ENCODE measurements at regions not wholly inside any gene's neighbourhood (a gene's known extent, or its start where the extent isn't known, plus 50 kb on each side); places are given as distances from the start of the nearest gene placed in this dataset.

- no peak for DNase-seq (ENCODE audit: extremely low read depth, low read depth)
- TF ChIP-seq, protein P1, sequence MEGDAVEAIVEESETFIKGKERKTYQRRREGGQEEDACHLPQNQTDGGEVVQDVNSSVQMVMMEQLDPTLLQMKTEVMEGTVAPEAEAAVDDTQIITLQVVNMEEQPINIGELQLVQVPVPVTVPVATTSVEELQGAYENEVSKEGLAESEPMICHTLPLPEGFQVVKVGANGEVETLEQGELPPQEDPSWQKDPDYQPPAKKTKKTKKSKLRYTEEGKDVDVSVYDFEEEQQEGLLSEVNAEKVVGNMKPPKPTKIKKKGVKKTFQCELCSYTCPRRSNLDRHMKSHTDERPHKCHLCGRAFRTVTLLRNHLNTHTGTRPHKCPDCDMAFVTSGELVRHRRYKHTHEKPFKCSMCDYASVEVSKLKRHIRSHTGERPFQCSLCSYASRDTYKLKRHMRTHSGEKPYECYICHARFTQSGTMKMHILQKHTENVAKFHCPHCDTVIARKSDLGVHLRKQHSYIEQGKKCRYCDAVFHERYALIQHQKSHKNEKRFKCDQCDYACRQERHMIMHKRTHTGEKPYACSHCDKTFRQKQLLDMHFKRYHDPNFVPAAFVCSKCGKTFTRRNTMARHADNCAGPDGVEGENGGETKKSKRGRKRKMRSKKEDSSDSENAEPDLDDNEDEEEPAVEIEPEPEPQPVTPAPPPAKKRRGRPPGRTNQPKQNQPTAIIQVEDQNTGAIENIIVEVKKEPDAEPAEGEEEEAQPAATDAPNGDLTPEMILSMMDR (IDR thresholded peaks at IDR 0.05; ENCODE audit: low read depth, low read length, missing control alignments), result no peak
- H3K4me3 ChIP-seq (replicated peaks; ENCODE audit: low read depth, low read length), result no peak overlapping the region
These were observed 122.5 kb upstream of the NANOS1 start for GRCh38 chr10:118907051-118907450.

DNA sequence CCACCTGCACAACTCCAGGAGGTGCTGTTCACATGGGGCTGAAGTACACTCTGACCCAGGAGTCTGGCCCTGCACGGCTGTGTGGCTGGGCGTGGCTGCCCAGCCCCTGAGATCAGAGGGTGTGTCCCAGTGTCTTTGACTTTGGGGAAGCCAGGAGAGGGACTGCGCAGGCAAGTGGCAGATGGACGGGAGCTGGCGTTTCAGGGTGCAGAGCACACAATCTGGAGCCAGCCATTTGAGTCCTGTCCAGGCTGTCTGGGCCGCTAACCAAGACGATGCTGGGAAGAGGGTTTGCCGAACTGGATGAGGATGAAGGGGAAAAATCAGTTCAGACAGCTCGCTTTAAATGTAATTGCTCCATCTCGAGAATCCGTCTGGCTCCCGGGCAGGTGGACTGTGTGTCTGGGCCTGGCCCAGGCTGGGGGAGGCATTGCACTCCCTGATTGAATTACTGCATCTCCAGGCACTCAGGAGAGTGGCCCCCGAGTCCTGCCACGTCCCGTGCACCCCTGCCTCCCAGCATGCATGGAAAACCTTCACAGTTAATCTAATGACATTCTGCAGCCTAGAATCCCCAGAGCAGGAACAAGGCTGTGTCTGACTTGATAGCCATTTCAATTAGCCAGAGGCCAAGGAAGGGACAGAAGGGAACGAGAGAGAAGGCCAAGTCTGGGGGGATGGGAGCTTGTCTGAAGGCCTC lies 120.8 kb upstream of the NANOS1 start:
- DNase-seq (ENCODE audit: extremely low read depth, low read depth), result no peak
- TF ChIP-seq, protein P1 (IDR thresholded peaks at IDR 0.05; ENCODE audit: low read depth, low read length, missing control alignments), result no peak
- H3K4me3 ChIP-seq (replicated peaks; ENCODE audit: low read depth, low read length), result no peak overlapping the region

DNA sequence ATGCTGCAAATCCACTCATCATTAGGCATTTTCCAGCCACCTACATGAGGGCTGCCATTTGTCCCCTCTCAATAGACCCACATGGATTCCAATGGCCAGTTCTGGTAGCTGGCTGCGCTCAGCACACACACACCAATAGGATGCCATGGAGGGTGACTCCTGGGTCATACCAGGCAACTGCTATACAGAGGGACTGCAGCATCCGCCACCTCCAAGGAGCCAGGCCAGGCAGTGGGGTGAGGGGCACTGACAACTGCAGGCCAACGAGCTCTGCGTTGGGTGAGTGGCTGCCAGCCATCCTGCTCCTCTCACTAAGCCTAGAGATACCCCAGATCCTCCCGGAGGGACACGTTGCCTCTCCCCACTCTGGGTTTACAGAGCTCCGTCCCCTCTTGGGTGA lies 118.8 kb upstream of the NANOS1 start:
- no peak for DNase-seq (ENCODE audit: extremely low read depth, low read depth)
- TF ChIP-seq, protein P1 (IDR thresholded peaks at IDR 0.05; ENCODE audit: low read depth, low read length, missing control alignments), result no peak
- no peak overlapping the region for H3K4me3 ChIP-seq (replicated peaks; ENCODE audit: low read depth, low read length)

- DNase-seq (ENCODE audit: extremely low read depth, low read depth), result no peak
- no peak overlapping the region for H3K4me3 ChIP-seq (replicated peaks; ENCODE audit: low read depth, low read length)
- TF ChIP-seq, protein P1 (IDR thresholded peaks at IDR 0.05; ENCODE audit: low read depth, low read length, missing control alignments), result no peak
These were observed 118.2 kb upstream of the NANOS1 start for GRCh38 chr10:118911363-118911762.

DNA sequence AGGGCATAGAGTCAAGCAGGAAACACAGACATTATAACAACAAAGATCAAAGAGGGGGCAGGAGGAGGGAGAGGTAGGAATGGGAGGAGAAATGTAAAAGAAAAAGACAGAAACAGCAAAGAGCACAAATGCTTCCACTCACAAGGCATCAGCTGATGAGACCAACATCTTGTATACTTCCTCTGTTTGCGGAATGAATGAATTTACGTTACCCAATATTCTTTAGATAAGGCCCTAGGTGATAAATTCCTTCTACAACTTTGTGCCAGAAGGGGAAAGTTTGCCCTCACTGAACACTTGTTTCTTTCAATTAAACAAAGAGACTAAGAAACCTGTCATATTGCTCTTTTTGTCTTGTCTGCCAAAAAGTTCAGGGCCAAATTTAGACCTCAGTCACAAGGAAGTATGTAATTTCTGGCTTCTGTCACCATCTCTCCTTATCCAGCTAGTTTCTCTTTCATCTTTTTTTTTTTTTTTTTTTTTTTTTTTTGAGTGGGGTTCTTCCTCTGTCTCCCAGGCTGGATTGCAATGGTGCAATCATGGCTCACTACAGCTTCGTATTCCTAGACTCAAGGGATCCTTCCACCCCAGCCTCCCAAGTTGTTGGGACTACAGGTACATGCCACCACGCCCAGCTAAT lies 116.4 kb upstream of the NANOS1 start:
- DNase-seq (ENCODE audit: extremely low read depth, low read depth), result no peak
- H3K4me3 ChIP-seq (replicated peaks; ENCODE audit: low read depth, low read length), result no peak overlapping the region

DNA sequence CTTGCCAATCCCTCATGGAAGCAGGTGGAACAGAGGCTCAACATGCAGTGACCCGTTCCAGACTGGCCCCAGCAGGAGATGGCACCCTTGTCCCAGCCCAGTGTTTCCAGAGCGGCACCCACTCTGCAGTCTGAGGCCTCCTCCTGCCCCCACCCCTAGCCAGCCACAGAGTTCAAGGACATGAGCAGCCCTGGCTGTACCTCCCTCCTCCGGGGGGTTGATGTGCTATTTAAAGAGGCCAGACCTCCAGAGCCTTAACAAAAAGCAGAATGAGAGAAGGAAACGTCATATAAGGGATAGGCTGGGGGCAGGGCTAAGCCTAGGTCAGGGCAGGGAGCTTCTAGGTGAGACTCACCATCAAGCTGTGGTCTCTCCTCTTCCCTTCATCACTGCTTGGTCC lies 115.7 kb upstream of the NANOS1 start:
- TF ChIP-seq, protein P1 (IDR thresholded peaks at IDR 0.05; ENCODE audit: low read depth, low read length, missing control alignments), result no peak
- no peak for DNase-seq (ENCODE audit: extremely low read depth, low read depth)
- H3K4me3 ChIP-seq (replicated peaks; ENCODE audit: low read depth, low read length), result no peak overlapping the region

More for the DNA sequence above, 116.4 kb upstream of the NANOS1 start:
- TF ChIP-seq, protein P1 (IDR thresholded peaks at IDR 0.05; ENCODE audit: low read depth, low read length, missing control alignments), result no peak

All from HFF-Myc (cell line).